Skin of body (tissue), 1 donor: ENCODE measurements at regions not wholly inside any gene's neighbourhood (a gene's known extent, or its start where the extent isn't known, plus 50 kb on each side); places are given as distances from the start of the nearest gene placed in this dataset.

Experiments used
- DNase-seq: peaks from one replicate; lab custom pipeline; 2025; lab: John Stamatoyannopoulos, UW

GRCh38 chr13:62924395-62924794, 1508.7 kb upstream of the PCDH20 start:
- DNase-seq: no peak

DNA sequence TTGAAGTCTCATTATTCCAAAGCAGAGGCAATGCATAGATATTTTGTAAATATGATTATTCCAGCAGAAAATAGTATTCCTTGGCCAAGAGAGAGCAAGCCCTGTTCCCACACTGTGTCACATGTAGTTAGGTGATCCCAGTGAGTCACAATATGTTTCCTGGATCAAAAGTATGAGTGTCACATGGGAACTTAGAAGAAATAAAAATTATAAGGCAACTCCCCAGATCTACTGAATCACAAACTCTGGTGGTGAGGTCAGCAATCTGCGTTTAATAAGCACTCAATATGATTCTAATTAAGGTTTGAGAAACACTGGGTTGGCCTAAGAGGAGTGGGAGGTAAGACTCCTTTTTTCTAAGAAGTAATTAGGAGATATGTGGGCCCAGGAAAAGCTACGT, 1504.5 kb upstream of the PCDH20 start:
- DNase-seq: no peak

GRCh38 chr13:62919491-62919890, 1503.8 kb upstream of the PCDH20 start:
- DNase-seq: no peak

DNA sequence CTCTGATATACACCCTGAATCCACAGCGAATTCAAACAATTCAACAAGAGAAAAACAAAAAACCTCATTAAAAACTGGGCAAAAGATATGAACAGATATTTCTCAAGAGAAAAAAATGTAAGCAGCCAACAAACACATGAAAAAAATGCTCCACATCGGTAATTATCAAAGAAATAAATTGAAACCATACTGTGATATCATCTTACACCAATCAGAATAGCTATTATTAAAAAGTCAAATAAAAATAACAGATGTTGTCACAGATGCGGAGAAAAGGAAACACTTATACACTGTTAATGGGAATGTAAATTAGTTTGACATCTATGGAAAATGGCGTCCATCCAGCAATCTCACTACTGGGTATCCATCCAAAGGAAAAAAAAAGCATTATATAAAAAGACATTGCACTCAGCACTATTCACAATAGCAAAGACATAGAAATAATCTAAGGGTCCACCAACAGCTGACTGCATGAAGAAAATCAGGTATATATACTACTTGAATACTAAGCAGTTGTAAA, 1495.0 kb upstream of the PCDH20 start:
- DNase-seq: peak; percentile 44

GRCh38 chr13:62908321-62908720, 1492.7 kb upstream of the PCDH20 start:
- no peak for DNase-seq

GRCh38 chr13:62906896-62907295, 1491.2 kb upstream of the PCDH20 start:
- DNase-seq: no peak

DNA sequence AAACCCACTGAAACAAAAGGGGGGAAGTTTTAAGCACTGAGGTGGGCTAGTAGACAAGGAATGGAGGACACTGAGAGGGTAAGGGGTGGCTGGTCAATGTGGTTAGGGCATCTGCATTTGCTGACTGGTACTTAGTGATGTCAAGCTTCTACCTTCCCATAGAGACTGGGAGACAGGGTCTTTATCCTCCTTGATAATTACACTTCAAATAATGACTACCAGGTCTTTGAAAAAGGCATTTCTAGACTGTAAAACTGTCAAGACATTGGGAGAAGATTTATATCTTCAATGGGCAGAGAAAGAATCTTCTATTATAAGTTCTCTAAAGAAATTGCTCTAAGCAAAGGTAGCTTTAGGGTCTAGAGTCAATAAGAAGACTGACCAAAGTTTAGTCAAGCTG, 1490.8 kb upstream of the PCDH20 start:
- no peak for DNase-seq

DNA sequence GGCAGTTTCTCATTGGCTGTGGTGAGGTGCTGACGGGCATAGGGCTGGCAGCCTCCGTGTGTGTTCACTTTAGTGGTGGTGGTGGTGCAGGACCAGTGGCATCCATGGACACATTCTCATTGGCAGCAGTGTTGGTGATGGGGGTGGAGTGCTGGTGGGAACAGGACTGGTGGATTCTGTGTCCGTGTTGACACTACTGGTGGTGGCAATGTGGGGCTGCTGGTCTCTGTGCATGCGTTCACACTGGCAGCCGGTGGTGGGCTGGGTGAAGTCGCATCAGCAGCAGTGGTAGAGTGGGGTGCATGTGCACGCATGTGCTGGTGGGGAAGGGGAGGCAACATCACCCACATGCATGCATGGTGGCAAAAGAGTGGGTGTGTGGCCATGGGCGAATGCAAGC, 1471.4 kb upstream of the PCDH20 start:
- no peak for DNase-seq

DNA sequence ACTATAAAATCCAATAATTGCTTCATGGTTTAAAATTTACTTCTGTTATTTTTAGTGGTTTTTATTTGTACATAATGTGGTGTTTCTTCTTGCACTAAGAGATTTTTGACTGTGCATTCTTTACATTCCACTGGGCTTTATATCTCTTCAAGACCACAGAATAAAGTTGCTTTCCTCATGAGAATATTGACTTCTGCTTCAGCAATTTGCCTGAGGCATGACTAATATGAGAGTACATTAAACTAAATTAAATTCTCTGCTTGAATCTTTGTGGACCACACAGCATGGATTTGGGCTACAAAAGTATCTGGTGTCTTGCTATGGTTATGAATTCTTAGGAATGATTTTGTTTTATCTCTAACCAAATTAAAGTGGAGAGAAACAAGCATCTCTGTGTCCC, 1463.4 kb upstream of the PCDH20 start:
- DNase-seq: no peak

DNA sequence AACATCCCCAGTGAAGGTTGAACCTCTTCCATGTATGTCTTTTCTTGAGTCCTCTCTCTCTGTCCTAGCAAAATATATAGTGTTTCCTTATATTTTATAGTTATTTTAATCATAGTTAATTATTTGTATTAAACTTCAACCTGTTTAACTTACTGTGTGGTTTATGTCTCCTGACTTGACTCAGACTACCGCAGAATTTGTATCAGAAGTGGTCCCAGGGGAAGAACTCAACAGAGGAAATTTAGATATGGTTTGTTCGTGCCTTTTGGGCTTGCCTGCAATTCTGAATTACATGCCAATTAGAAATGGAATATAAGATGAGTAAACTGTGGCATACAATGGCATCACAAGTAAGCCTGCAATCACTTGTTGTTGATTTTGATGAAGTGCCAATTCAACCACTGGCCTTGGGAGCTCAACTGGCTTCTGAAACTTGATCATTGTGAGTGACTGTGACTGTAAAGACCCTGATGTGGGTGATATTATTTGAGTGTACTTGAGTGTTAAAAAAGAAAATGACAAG, 1459.5 kb upstream of the PCDH20 start:
- DNase-seq: no peak

- DNase-seq: no peak
These were observed 1434.7 kb upstream of the PCDH20 start for GRCh38 chr13:62850331-62850730.

GRCh38 chr13:62847520-62847919, 1431.9 kb upstream of the PCDH20 start:
- no peak for DNase-seq

DNA sequence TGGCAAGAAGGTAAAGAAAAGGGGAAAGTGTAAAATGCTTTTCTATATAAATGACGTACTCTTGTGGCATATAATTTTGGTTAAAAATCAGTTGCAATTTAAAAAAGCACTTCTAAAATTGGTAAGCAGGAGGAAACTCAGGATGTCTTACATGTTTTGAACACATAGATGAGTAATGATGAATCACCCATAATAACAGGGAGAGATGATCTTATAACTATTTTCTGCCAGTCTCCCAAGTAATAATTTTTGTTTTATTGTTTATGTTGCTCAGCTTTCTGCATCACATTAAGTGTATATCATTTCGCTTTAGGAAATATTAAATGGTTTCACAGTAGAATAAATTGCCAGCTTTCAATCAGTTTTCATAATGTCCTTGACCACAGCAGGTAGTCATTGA, 1430.7 kb upstream of the PCDH20 start:
- DNase-seq: no peak

- DNase-seq: no peak
These were observed 1423.7 kb upstream of the PCDH20 start for GRCh38 chr13:62839338-62839737.

DNA sequence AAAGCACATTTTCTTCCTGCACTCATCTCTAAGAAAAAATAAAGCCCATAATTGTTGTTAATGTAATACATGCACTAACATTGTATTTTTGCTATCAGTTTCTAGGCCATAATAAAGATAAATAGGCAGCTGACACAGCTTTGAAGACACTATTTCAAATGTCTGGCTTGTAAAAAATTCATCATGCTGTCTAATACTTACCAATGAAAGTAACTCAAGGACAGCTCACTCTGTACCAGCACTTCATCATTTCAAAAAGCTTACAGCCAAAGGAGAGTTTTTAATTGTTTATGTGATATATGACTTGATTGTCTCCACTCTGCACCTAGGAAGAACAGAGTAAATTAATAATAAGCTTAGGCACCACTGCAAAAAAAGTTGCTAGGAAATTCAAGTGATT, 1423.3 kb upstream of the PCDH20 start:
- DNase-seq: no peak

DNA sequence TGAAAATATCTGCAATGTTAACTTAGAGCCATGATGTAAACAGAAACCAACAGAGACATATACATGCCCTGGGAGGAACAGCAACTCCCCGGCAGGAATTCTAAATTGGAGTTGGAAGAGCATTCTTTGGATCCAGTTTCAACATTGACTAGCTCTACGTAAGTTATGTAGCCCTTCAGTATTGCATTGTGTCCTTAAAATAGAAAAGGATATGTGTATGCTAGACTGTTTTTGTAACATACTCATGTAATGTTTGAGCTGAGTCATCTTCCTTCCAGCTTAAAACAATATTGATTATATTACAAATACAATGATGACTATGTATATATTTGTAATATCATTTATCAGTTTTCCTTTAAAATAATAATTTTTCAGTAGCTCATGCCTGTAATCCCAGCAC, 1422.2 kb upstream of the PCDH20 start:
- DNase-seq: no peak

DNA sequence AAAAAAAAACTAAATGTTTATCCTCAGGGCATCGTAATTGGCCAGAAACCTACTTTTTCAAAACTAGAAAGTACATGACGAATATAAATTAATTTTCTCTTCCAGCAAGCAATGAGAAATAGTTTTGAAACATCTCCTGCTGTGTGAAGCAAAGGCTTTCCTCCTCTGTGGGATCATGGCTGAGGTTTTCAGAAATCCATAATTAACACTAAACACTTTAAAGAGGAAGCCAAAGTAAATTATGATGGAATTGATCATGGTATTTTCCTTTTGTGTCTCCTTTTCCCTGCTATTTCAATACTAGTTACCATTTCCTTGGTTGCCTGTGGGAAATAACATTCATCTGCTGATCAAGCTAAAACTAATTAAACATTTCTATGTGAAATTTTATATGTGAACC, 1413.8 kb upstream of the PCDH20 start:
- DNase-seq: no peak

DNA sequence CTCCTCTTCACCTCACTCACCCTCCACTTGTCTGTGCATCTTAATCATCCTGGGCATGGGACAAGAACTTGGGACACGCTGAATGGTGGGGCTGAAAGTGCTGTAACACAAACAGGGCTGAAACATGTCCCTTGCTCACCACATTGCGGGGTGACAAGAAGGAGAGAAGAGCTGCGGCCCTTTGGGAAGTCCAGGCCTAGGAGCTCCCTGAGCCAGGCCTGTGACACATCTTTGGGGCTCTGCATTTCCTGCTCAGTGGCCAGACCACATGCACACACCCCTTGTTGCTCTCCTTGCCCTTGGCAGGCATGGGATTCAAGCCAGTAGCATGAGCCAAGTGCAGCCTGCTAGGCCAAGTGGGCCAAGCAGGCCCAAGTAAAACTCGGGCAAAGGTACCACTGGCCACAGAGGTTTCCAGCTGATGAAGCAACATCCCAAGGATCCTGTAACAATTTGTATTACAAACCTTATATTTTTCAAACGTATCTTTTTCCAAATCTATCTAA, 1384.3 kb upstream of the PCDH20 start:
- no peak for DNase-seq

DNA sequence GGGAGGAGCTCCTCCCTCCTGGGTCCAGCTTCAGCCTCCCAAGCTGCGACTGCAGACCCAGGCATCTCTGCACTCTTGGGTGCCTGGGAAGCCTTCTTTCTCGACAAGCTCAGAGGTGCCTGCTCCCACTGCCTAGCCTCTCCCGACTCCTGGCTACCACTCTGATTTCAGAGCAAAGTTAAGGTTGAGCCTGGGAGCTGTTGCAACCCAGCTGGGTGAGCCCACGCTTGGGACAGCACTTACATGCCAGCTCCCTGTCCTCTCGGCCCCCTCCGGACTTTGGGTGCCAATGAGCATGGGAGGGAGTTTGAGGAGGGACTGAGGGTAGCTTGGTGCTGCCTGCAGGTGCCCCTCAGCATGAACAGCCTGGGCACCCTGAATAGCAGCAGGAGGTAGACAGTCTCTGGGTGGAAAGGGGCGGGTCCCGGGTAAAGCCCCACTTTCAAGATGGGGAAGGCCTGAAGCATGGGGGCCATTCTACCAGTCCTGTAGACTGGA, 1383.4 kb upstream of the PCDH20 start:
- no peak for DNase-seq

DNA sequence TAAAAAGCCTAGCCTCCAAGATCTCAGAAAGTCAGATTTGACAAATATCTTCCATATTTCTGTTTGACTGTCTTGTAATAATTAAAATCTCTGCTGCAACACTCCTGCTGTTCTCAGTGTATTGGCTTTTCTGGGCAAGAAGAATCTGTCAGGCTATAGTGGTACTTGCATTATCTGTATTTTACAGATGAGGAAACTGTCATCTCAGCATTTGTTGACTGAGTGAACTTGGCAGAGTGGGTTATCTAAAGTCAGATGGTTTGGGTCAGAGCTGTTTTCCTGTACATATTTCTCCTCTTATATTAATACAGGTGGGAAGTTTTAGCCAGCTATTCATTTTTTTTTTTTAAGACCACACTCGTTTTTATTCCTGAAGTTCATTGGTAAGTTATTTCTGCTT, 1378.2 kb upstream of the PCDH20 start:
- DNase-seq: no peak

GRCh38 chr13:62781866-62782265, 1366.2 kb upstream of the PCDH20 start:
- no peak for DNase-seq

- no peak for DNase-seq
These were observed 1363.5 kb upstream of the PCDH20 start for GRCh38 chr13:62779161-62779560.

GRCh38 chr13:62767473-62767872, 1351.8 kb upstream of the PCDH20 start:
- no peak for DNase-seq

GRCh38 chr13:62760724-62761123, 1345.1 kb upstream of the PCDH20 start:
- no peak for DNase-seq
